HL-60 (cell line): ENCODE measurements at regions not wholly inside any gene's neighbourhood (a gene's known extent, or its start where the extent isn't known, plus 50 kb on each side); places are given as distances from the start of the nearest gene placed in this dataset.

ENCODE experiments used
- DNase-seq, 2 experiments: peaks; one replicate each; pipeline ENCODE4 v3.0.0-alpha.2; 2010 to 2020; ENCODE audit warnings: low read depth in 1 of 2, low spot score in 1 of 2
- H3K27ac ChIP-seq: fragments of 250-450 bp; sonication (Bioruptor Pico); replicated peaks from 2 replicates; pipeline ENCODE4 v1.5.1; 2020; ENCODE audit warnings: mild to moderate bottlenecking, moderate library complexity
- H3K27me3 ChIP-seq: fragments of 250-450 bp; sonication (Bioruptor Pico); 2 replicates; pipeline ENCODE4 v1.5.1; 2021; ENCODE audit warnings: mild to moderate bottlenecking, moderate library complexity; ENCODE audit not compliant: insufficient read depth, poor library complexity, severe bottlenecking
- H3K4me3 ChIP-seq: replicated peaks from 2 replicates; pipeline ENCODE4 v1.5.1; 2011; ENCODE audit warnings: mild to moderate bottlenecking, control low read depth, low read length; ENCODE audit not compliant: insufficient read depth
- GABPA ChIP-seq: IDR thresholded peaks from 2 replicates; pipeline ENCODE4 v1.6.1; 2012; ENCODE audit warnings: low read depth
- POLR2AphosphoS5 ChIP-seq: IDR thresholded peaks from 2 replicates; pipeline ENCODE4 v1.6.1; 2012; ENCODE audit warnings: low read depth
- SPI1 ChIP-seq: IDR thresholded peaks from 2 replicates; pipeline ENCODE4 v1.6.1; 2012; ENCODE audit warnings: low read depth, mild to moderate bottlenecking, borderline replicate concordance
- TF ChIP-seq, protein P1 (sequence below): IDR thresholded peaks from 2 replicates; pipeline ENCODE4 v1.6.1; 2012; ENCODE audit warnings: low read depth; ENCODE audit not compliant: insufficient replicate concordance
- TF ChIP-seq, protein P2 (sequence below): IDR thresholded peaks from one replicate; pipeline ENCODE4 v1.5.1; 2011; ENCODE audit warnings: low read length, control low read depth, inconsistent platforms; ENCODE audit not compliant: insufficient read depth

DNA sequence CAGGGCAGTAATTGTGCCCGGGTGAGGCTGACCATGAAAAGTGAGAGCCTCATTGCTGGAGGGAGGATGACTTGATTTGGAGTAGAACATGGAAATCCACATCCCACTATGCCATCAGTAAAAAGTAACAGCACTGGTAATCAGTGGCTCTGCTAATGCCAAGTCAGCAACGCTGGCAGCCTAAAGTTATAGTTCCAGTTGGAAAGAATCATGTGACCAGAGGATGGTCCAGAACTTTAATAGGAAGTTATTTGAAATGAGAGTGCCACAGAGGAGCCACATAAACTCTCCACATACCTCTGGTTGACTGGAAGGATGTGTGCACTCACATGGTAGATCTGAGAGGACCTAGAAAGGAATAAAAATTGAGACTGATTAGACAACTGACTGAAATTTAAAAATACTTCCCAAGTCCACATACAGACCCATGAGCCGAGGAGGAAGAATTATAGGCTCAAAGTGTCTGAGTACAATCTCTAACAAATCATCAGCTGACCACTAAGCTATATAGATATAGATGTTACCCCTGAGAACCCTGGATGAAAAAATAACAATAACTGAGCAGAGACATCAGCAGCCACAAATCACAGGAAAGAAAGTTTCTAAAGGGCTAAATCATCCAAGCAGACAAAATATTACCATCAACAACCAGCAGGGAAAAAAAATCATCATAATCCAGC, 346.8 kb downstream of the STK39 start:
- TF ChIP-seq SPI1 = no peak
- TF ChIP-seq POLR2AphosphoS5 = no peak
- TF ChIP-seq, protein P1, sequence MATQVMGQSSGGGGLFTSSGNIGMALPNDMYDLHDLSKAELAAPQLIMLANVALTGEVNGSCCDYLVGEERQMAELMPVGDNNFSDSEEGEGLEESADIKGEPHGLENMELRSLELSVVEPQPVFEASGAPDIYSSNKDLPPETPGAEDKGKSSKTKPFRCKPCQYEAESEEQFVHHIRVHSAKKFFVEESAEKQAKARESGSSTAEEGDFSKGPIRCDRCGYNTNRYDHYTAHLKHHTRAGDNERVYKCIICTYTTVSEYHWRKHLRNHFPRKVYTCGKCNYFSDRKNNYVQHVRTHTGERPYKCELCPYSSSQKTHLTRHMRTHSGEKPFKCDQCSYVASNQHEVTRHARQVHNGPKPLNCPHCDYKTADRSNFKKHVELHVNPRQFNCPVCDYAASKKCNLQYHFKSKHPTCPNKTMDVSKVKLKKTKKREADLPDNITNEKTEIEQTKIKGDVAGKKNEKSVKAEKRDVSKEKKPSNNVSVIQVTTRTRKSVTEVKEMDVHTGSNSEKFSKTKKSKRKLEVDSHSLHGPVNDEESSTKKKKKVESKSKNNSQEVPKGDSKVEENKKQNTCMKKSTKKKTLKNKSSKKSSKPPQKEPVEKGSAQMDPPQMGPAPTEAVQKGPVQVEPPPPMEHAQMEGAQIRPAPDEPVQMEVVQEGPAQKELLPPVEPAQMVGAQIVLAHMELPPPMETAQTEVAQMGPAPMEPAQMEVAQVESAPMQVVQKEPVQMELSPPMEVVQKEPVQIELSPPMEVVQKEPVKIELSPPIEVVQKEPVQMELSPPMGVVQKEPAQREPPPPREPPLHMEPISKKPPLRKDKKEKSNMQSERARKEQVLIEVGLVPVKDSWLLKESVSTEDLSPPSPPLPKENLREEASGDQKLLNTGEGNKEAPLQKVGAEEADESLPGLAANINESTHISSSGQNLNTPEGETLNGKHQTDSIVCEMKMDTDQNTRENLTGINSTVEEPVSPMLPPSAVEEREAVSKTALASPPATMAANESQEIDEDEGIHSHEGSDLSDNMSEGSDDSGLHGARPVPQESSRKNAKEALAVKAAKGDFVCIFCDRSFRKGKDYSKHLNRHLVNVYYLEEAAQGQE = no peak
- TF ChIP-seq, protein P2, sequence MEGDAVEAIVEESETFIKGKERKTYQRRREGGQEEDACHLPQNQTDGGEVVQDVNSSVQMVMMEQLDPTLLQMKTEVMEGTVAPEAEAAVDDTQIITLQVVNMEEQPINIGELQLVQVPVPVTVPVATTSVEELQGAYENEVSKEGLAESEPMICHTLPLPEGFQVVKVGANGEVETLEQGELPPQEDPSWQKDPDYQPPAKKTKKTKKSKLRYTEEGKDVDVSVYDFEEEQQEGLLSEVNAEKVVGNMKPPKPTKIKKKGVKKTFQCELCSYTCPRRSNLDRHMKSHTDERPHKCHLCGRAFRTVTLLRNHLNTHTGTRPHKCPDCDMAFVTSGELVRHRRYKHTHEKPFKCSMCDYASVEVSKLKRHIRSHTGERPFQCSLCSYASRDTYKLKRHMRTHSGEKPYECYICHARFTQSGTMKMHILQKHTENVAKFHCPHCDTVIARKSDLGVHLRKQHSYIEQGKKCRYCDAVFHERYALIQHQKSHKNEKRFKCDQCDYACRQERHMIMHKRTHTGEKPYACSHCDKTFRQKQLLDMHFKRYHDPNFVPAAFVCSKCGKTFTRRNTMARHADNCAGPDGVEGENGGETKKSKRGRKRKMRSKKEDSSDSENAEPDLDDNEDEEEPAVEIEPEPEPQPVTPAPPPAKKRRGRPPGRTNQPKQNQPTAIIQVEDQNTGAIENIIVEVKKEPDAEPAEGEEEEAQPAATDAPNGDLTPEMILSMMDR = no peak
- TF ChIP-seq GABPA = no peak
- DNase-seq = no peak
- no peak overlapping the region for H3K4me3 ChIP-seq
- no peak overlapping the region for H3K27ac ChIP-seq
- H3K27me3 ChIP-seq = no peaks in the 10 kb centered on the region

DNA sequence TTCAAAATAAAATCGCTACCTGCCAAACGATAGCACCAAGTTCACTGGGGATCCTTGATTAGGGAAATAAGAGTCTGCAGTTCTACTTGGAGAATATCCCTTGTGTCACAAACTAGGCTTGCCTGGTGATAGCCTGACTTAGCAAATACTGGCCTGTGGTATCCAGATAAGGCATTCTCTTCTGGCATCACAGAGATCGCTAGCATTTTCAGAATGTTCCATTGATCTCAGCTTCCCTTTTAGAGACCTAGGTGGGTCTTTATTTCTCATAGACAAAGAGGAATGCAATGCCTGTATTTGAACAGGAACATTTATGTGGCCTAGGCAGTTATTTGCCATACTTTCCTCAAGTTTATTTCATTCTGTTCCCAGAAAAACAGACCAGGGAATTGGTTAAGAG, 349.1 kb downstream of the STK39 start:
- no peak overlapping the region for H3K27ac ChIP-seq
- H3K27me3 ChIP-seq = no peaks in the 10 kb centered on the region
- no peak overlapping the region for H3K4me3 ChIP-seq
- TF ChIP-seq GABPA (no peak), POLR2AphosphoS5 (no peak), SPI1 (no peak)
- TF ChIP-seq, protein P2 = no peak
- TF ChIP-seq, protein P1 = no peak
- no peak for DNase-seq

DNA sequence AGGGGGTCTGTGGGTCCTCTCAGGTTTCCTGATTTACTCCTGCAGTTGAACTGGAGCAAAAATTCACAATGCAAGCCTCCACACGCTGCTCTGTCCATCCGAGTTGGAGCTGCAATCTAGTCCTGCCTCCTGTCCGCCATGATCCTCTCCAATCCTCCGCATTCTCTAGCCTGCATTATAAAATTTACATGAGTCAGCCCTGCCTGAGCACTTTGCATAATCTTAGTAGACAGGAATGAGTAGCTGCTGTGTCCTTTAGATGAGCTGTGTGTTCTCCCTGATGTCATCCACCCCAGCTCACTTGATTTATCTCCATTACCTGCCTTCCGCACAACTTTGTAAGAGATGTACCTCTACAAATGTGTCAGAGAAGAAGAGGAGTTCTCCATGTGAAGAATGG, 355.6 kb downstream of the STK39 start:
- Histone ChIP-seq H3K27me3 (peaks cover 2% of the 10 kb centered on the region), H3K27ac (no peak overlapping the region), H3K4me3 (no peak overlapping the region)
- DNase-seq = no peak
- TF ChIP-seq SPI1 = no peak
- TF ChIP-seq, protein P2 = no peak
- no peak for TF ChIP-seq POLR2AphosphoS5
- TF ChIP-seq, protein P1 = no peak
